Adipocyte (in vitro differentiated cells): ENCODE measurements at regions not wholly inside any gene's neighbourhood (a gene's known extent, or its start where the extent isn't known, plus 50 kb on each side); places are given as distances from the start of the nearest gene placed in this dataset.
"Not testable (repeated sequence)": the region's sequence is repeated elsewhere in the genome, so short reads cannot be mapped to it uniquely, and the experiment has no call there.

ENCODE experiments used
- DNase-seq: peaks from one replicate; pipeline ENCODE4 v3.0.0-alpha.2; 2015; ENCODE audit warnings: low read depth
- H3K27me3 ChIP-seq: replicated peaks from 2 replicates; pipeline ENCODE4 v1.7.0; 2013; ENCODE audit warnings: mild to moderate bottlenecking, low read length, moderate library complexity; ENCODE audit not compliant: control insufficient read depth, insufficient read depth
- H3K36me3 ChIP-seq: 2 replicates; pipeline ENCODE4 v1.7.0; 2013; ENCODE audit warnings: low read length, mild to moderate bottlenecking, moderate library complexity; ENCODE audit not compliant: control insufficient read depth, insufficient read depth, severe bottlenecking
- H3K4me1 ChIP-seq: 2 replicates; pipeline ENCODE4 v1.7.0; 2013; ENCODE audit warnings: mild to moderate bottlenecking, low read length, moderate library complexity; ENCODE audit not compliant: control insufficient read depth, insufficient read depth
- H3K4me3 ChIP-seq: 2 replicates; pipeline ENCODE4 v1.7.0; 2013; ENCODE audit warnings: mild to moderate bottlenecking, low read length, moderate library complexity
- H3K9ac ChIP-seq: 2 replicates; pipeline ENCODE4 v1.7.0; 2013; ENCODE audit warnings: mild to moderate bottlenecking, low read length, moderate library complexity
- H3K9me3 ChIP-seq: 2 replicates; pipeline ENCODE4 v1.7.0; 2013; ENCODE audit warnings: mild to moderate bottlenecking, low read length, moderate library complexity; ENCODE audit not compliant: control insufficient read depth

- no peak for DNase-seq
- H3K27me3 ChIP-seq, result peaks cover 15% of the 10 kb centered on the region
- H3K4me3 ChIP-seq, result no peak overlapping the region
- no peak overlapping the region for H3K9ac ChIP-seq
- H3K9me3 ChIP-seq, result no peaks in the 10 kb centered on the region
- peaks cover 13% of the 10 kb centered on the region for H3K4me1 ChIP-seq
- no peaks in the 10 kb centered on the region for H3K36me3 ChIP-seq
These were observed 75.3 kb downstream of the ZNF648 start for GRCh38 chr1:181985936-181986906.

GRCh38 chr1:181985281-181985680, 76.2 kb downstream of the ZNF648 start:
- Histone ChIP-seq H3K4me3 (no peak overlapping the region), H3K36me3 (no peaks in the 10 kb centered on the region), H3K27me3 (peaks cover 15% of the 10 kb centered on the region), H3K4me1 (peaks cover 13% of the 10 kb centered on the region), H3K9ac (no peak overlapping the region), H3K9me3 (no peaks in the 10 kb centered on the region)
- no peak for DNase-seq

GRCh38 chr1:181984006-181984405, 77.5 kb downstream of the ZNF648 start:
- no peak overlapping the region for H3K4me3 ChIP-seq
- H3K36me3 ChIP-seq, result no peaks in the 10 kb centered on the region
- no peak overlapping the region for H3K9ac ChIP-seq
- peaks cover 13% of the 10 kb centered on the region for H3K4me1 ChIP-seq
- no peak for DNase-seq
- no peaks in the 10 kb centered on the region for H3K9me3 ChIP-seq
- H3K27me3 ChIP-seq, result peaks cover 11% of the 10 kb centered on the region

GRCh38 chr1:181981821-181982220, 79.7 kb downstream of the ZNF648 start:
- DNase-seq, result no peak
- Histone ChIP-seq H3K9me3 (peaks cover 2% of the 10 kb centered on the region), H3K27me3 (peaks cover 8% of the 10 kb centered on the region), H3K36me3 (no peaks in the 10 kb centered on the region), H3K9ac (no peak overlapping the region), H3K4me1 (peaks cover 6% of the 10 kb centered on the region), H3K4me3 (no peak overlapping the region)

- Histone ChIP-seq H3K9me3 (peaks cover 6% of the 10 kb centered on the region), H3K9ac (no peak overlapping the region), H3K27me3 (no peaks in the 10 kb centered on the region), H3K4me3 (no peak overlapping the region), H3K36me3 (no peaks in the 10 kb centered on the region), H3K4me1 (peaks cover 4% of the 10 kb centered on the region)
- DNase-seq, result no peak
These were observed 89.3 kb downstream of the ZNF648 start for GRCh38 chr1:181972256-181972655.

- no peak overlapping the region for H3K9ac ChIP-seq
- no peak for DNase-seq
- no peaks in the 10 kb centered on the region for H3K36me3 ChIP-seq
- peaks cover 4% of the 10 kb centered on the region for H3K4me1 ChIP-seq
- H3K9me3 ChIP-seq, result peaks cover 5% of the 10 kb centered on the region
- H3K4me3 ChIP-seq, result no peak overlapping the region
- H3K27me3 ChIP-seq, result no peaks in the 10 kb centered on the region
These were observed 90.1 kb downstream of the ZNF648 start for GRCh38 chr1:181971424-181971823.

- H3K4me3 ChIP-seq, result no peak overlapping the region
- no peaks in the 10 kb centered on the region for H3K9me3 ChIP-seq
- DNase-seq, result no peak
These were observed 91.6 kb downstream of the ZNF648 start for GRCh38 chr1:181969902-181970301.

GRCh38 chr1:181954696-181955095, 106.8 kb downstream of the ZNF648 start:
- DNase-seq, H3K27me3 ChIP-seq, H3K36me3 ChIP-seq, H3K4me1 ChIP-seq, H3K9me3 ChIP-seq, H3K9ac ChIP-seq, H3K4me3 ChIP-seq: not testable (repeated sequence)

More at GRCh38 chr1:181969902-181970301, 91.6 kb downstream of the ZNF648 start:
- H3K36me3 ChIP-seq, result no peaks in the 10 kb centered on the region
- H3K27me3 ChIP-seq, result no peaks in the 10 kb centered on the region
- H3K9ac ChIP-seq, result no peak overlapping the region
- H3K4me1 ChIP-seq, result peaks cover 4% of the 10 kb centered on the region

- not testable (repeated sequence) for H3K36me3 ChIP-seq, H3K4me1 ChIP-seq, H3K4me3 ChIP-seq, DNase-seq, H3K27me3 ChIP-seq, H3K9me3 ChIP-seq, H3K9ac ChIP-seq
These were observed 107.3 kb downstream of the ZNF648 start for GRCh38 chr1:181954178-181954577.

- Histone ChIP-seq H3K4me1 (no peaks in the 10 kb centered on the region), H3K36me3 (no peaks in the 10 kb centered on the region), H3K9ac (no peak overlapping the region), H3K4me3 (no peak overlapping the region), H3K9me3 (no peaks in the 10 kb centered on the region), H3K27me3 (no peaks in the 10 kb centered on the region)
- no peak for DNase-seq
These were observed 107.9 kb downstream of the ZNF648 start for GRCh38 chr1:181953596-181953995.

GRCh38 chr1:181951213-181951612, 110.3 kb downstream of the ZNF648 start:
- DNase-seq, result no peak
- H3K4me3 ChIP-seq, result no peak overlapping the region
- no peaks in the 10 kb centered on the region for H3K9me3 ChIP-seq
- H3K27me3 ChIP-seq, result no peaks in the 10 kb centered on the region
- H3K36me3 ChIP-seq, result no peaks in the 10 kb centered on the region
- H3K4me1 ChIP-seq, result no peaks in the 10 kb centered on the region
- H3K9ac ChIP-seq, result no peak overlapping the region
